CD4-positive, alpha-beta T cell (primary cell): ENCODE measurements at regions not wholly inside any gene's neighbourhood (a gene's known extent, or its start where the extent isn't known, plus 50 kb on each side); places are given as distances from the start of the nearest gene placed in this dataset.

Experiments used
- ATAC-seq: fragments of 200-7000 bp; cut with Tn5 transposase; one replicate; pipeline ENCODE4 v1.10.0; 2022; ENCODE audit warnings: mild to moderate bottlenecking; ENCODE audit not compliant: poor library complexity
- CTCF ChIA-PET: fragments of 350-600 bp; sonication (Branson Sonifier 250); formaldehyde crosslinking; loops from one replicate; lab custom pipeline; 2021; ENCODE audit warnings: antibody characterized with exemption, inconsistent platforms; lab: Charles Lee
- POLR2A ChIA-PET: fragments of 350-600 bp; sonication (Branson Sonifier 250); formaldehyde crosslinking; loops from one replicate; lab custom pipeline; 2021; ENCODE audit warnings: antibody characterized with exemption, inconsistent platforms; lab: Charles Lee
- DNase-seq, 14 experiments: peaks; one replicate each; pipeline ENCODE4 v3.0.0-alpha.2; 2013 to 2020; ENCODE audit warnings: mixed read lengths in 2 of 14
- H3K27ac ChIP-seq, 2 donors: one replicate each; pipeline versions ENCODE4 v1.5.1 to v1.7.0; 2013; ENCODE audit warnings: low read length in 2 of 2, low read depth in 1 of 2, mild to moderate bottlenecking in 1 of 2
- H3K27me3 ChIP-seq, 2 experiments: 1 replicate in 1 of 2; 2 replicates in 1 of 2; pipeline versions ENCODE4 v1.6.1 to v1.7.0; 2013; ENCODE audit warnings: low read length in 2 of 2, control low read depth in 1 of 2, mild to moderate bottlenecking in 1 of 2, moderate library complexity in 1 of 2; ENCODE audit not compliant: insufficient read depth in 2 of 2, control insufficient read depth in 1 of 2
- H3K36me3 ChIP-seq: one replicate; pipeline ENCODE4 v1.6.1; 2013; ENCODE audit warnings: low read length, control low read depth; ENCODE audit not compliant: insufficient read depth
- H3K4me1 ChIP-seq: one replicate; pipeline ENCODE4 v1.6.1; 2013; ENCODE audit warnings: low read length, control low read depth; ENCODE audit not compliant: insufficient read depth
- H3K4me3 ChIP-seq: one replicate; pipeline ENCODE4 v1.5.1; 2013; ENCODE audit warnings: mild to moderate bottlenecking, low read length, moderate library complexity
- H3K9me3 ChIP-seq, 2 experiments: 1 replicate in 1 of 2; 2 replicates in 1 of 2; pipeline versions ENCODE4 v1.6.1 to v1.7.0; 2013; ENCODE audit warnings: low read length in 2 of 2, mild to moderate bottlenecking in 2 of 2, control low read depth in 1 of 2, moderate library complexity in 1 of 2; ENCODE audit not compliant: control insufficient read depth in 1 of 2, insufficient read depth in 1 of 2
- H3K27ac Mint-ChIP-seq: one replicate; pipeline ENCODE4 v1.8.0; 2020; ENCODE audit warnings: mixed read lengths
- H3K27me3 Mint-ChIP-seq: one replicate; pipeline ENCODE4 v1.8.0; 2021; ENCODE audit warnings: mixed read lengths
- H3K36me3 Mint-ChIP-seq: one replicate; pipeline ENCODE4 v1.8.0; 2021; ENCODE audit warnings: low read depth, mixed read lengths
- H3K4me1 Mint-ChIP-seq: one replicate; pipeline ENCODE4 v1.8.0; 2021; ENCODE audit warnings: low read depth, mixed read lengths
- H3K4me3 Mint-ChIP-seq: one replicate; pipeline ENCODE4 v1.8.0; 2020; ENCODE audit warnings: mild to moderate bottlenecking, mixed read lengths
- H3K9me3 Mint-ChIP-seq: one replicate; pipeline ENCODE4 v1.8.0; 2020; ENCODE audit warnings: mixed read lengths
- CTCF ChIP-seq: fragments of 200-600 bp; IDR thresholded peaks from one replicate; pipeline ENCODE4 v1.8.0; 2022; ENCODE audit warnings: antibody characterized with exemption, mild to moderate bottlenecking
- intact Hi-C, 2 experiments: fragments of 100-400 bp; cut with DNase I in 1 of 2; cut with micrococcal nuclease in 1 of 2; formaldehyde crosslinking; loops; one replicate each; pipeline versions ENCODE4 v1.15.1 to v1.9.0; 2023 to 2025; cut with DNase I, micrococcal nuclease

- ATAC-seq (no peak), DNase-seq (no peak)
- POLR2A ChIA-PET: no interaction called here
- CTCF ChIA-PET: no interaction called here
- no peak for TF ChIP-seq CTCF
- H3K9me3 Mint-ChIP-seq: no peaks in the 10 kb centered on the region
- Histone ChIP-seq H3K4me3 (no peak overlapping the region), H3K27ac (no peak overlapping the region), H3K9me3 (no peaks in the 10 kb centered on the region), H3K36me3 (no peaks in the 10 kb centered on the region), H3K27me3 (no peaks in the 10 kb centered on the region), H3K4me1 (no peaks in the 10 kb centered on the region)
- H3K27ac Mint-ChIP-seq: no peak overlapping the region
- no peaks in the 10 kb centered on the region for H3K36me3 Mint-ChIP-seq
- intact Hi-C loops: no loop called here
- H3K27me3 Mint-ChIP-seq: no peaks in the 10 kb centered on the region
- H3K4me1 Mint-ChIP-seq: no peaks in the 10 kb centered on the region
- H3K4me3 Mint-ChIP-seq: no peak overlapping the region
These were observed 159.9 kb upstream of the CCNH start for GRCh38 chr5:87572611-87573010.

DNA sequence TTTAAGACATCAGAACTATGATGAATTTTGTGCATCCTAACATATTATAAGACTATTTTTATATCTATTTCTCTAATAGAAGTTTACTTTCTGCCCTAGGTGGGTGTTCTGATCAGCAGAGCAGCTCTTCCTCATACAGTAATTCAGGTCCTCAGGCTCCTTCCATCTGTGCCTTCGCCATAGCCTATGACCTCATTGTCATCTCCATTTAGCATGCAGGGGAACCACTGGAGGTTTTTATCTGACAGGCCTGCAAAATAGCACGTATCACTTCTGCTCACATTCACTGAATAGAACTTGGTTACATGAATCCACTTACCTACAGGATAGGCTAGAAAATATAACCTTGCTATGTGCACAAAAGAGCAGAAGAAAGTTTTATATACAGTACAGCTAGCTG lies 159.4 kb upstream of the CCNH start:
- Mint-ChIP-seq H3K27me3 (no peaks in the 10 kb centered on the region), H3K4me3 (no peak overlapping the region), H3K4me1 (no peaks in the 10 kb centered on the region), H3K27ac (no peak overlapping the region), H3K9me3 (no peaks in the 10 kb centered on the region), H3K36me3 (no peaks in the 10 kb centered on the region)
- no peak for TF ChIP-seq CTCF
- ChIA-PET CTCF (no interaction called here), POLR2A (no interaction called here)
- no peak overlapping the region for H3K27ac ChIP-seq
- H3K4me1 ChIP-seq: no peaks in the 10 kb centered on the region
- intact Hi-C loops: no loop called here
- H3K27me3 ChIP-seq: no peaks in the 10 kb centered on the region
- ATAC-seq: no peak
- no peak for DNase-seq
- no peak overlapping the region for H3K4me3 ChIP-seq
- H3K9me3 ChIP-seq: no peaks in the 10 kb centered on the region
- H3K36me3 ChIP-seq: no peaks in the 10 kb centered on the region

GRCh38 chr5:87570366-87570765 lies 157.6 kb upstream of the CCNH start:
- TF ChIP-seq CTCF: no peak
- DNase-seq (no peak), ATAC-seq (no peak)
- no peak overlapping the region for H3K4me3 Mint-ChIP-seq
- intact Hi-C loops: no loop called here
- ChIA-PET POLR2A (no interaction called here), CTCF (no interaction called here)
- no peaks in the 10 kb centered on the region for H3K27me3 ChIP-seq
- no peak overlapping the region for H3K4me3 ChIP-seq
- H3K27me3 Mint-ChIP-seq: peaks cover 4% of the 10 kb centered on the region
- H3K27ac Mint-ChIP-seq: no peak overlapping the region
- H3K36me3 Mint-ChIP-seq: no peaks in the 10 kb centered on the region
- H3K9me3 ChIP-seq: no peaks in the 10 kb centered on the region
- H3K4me1 Mint-ChIP-seq: no peaks in the 10 kb centered on the region
- H3K4me1 ChIP-seq: no peaks in the 10 kb centered on the region
- no peaks in the 10 kb centered on the region for H3K36me3 ChIP-seq
- H3K27ac ChIP-seq: no peak overlapping the region
- H3K9me3 Mint-ChIP-seq: no peaks in the 10 kb centered on the region
